ENCODE measurements at regions not wholly inside any gene's neighbourhood (a gene's known extent, or its start where the extent isn't known, plus 50 kb on each side); places are given as distances from the start of the nearest gene placed in this dataset.

GRCh38 chr18:44153981-44154380 is 526.7 kb upstream of the SETBP1 start:
- TF ChIP-seq CTCF (IDR thresholded peaks at IDR 0.05; ENCODE audit: insufficient read depth, low read length, poor library complexity, severe bottlenecking) = no peak
- Histone ChIP-seq H3K4me3 (replicated peaks; ENCODE audit: low read depth, low read length) (no peak overlapping the region), H3K27me3 (replicated peaks; ENCODE audit: control insufficient read depth, insufficient read depth, low read length) (no peaks in the 10 kb centered on the region), H3K36me3 (ENCODE audit: control insufficient read depth, insufficient read depth, low read length) (no peaks in the 10 kb centered on the region)
- DNase-seq (ENCODE audit: extremely low read depth, insufficient read length) = no peak

GRCh38 chr18:44156126-44156525 is 524.6 kb upstream of the SETBP1 start:
- TF ChIP-seq CTCF (IDR thresholded peaks at IDR 0.05; ENCODE audit: insufficient read depth, low read length, poor library complexity, severe bottlenecking) = no peak
- no peaks in the 10 kb centered on the region for H3K36me3 ChIP-seq (ENCODE audit: control insufficient read depth, insufficient read depth, low read length)

GRCh38 chr18:44156776-44157335 is 523.8 kb upstream of the SETBP1 start:
- H3K27me3 ChIP-seq (replicated peaks; ENCODE audit: control insufficient read depth, insufficient read depth, low read length) = no peaks in the 10 kb centered on the region
- TF ChIP-seq CTCF (IDR thresholded peaks at IDR 0.05; ENCODE audit: insufficient read depth, low read length, poor library complexity, severe bottlenecking) = no peak
- H3K36me3 ChIP-seq (ENCODE audit: control insufficient read depth, insufficient read depth, low read length) = no peaks in the 10 kb centered on the region
- DNase-seq (ENCODE audit: extremely low read depth, insufficient read length) = no peak
- H3K4me3 ChIP-seq (replicated peaks; ENCODE audit: low read depth, low read length) = no peak overlapping the region

More at GRCh38 chr18:44156126-44156525, 524.6 kb upstream of the SETBP1 start:
- DNase-seq (ENCODE audit: extremely low read depth, insufficient read length) = no peak
- H3K27me3 ChIP-seq (replicated peaks; ENCODE audit: control insufficient read depth, insufficient read depth, low read length) = no peaks in the 10 kb centered on the region
- H3K4me3 ChIP-seq (replicated peaks; ENCODE audit: low read depth, low read length) = no peak overlapping the region

GRCh38 chr18:44170208-44170880 is 510.3 kb upstream of the SETBP1 start:
- no peak for DNase-seq (ENCODE audit: extremely low read depth, insufficient read length)
- no peak overlapping the region for H3K4me3 ChIP-seq (replicated peaks; ENCODE audit: low read depth, low read length)
- no peak for TF ChIP-seq CTCF (IDR thresholded peaks at IDR 0.05; ENCODE audit: insufficient read depth, low read length, poor library complexity, severe bottlenecking)
- H3K36me3 ChIP-seq (ENCODE audit: control insufficient read depth, insufficient read depth, low read length) = no peaks in the 10 kb centered on the region
- H3K27me3 ChIP-seq (replicated peaks; ENCODE audit: control insufficient read depth, insufficient read depth, low read length) = no peaks in the 10 kb centered on the region

GRCh38 chr18:44171301-44171700 is 509.4 kb upstream of the SETBP1 start:
- Histone ChIP-seq H3K4me3 (replicated peaks; ENCODE audit: low read depth, low read length) (no peak overlapping the region), H3K36me3 (ENCODE audit: control insufficient read depth, insufficient read depth, low read length) (no peaks in the 10 kb centered on the region), H3K27me3 (replicated peaks; ENCODE audit: control insufficient read depth, insufficient read depth, low read length) (no peaks in the 10 kb centered on the region)
- TF ChIP-seq CTCF (IDR thresholded peaks at IDR 0.05; ENCODE audit: insufficient read depth, low read length, poor library complexity, severe bottlenecking) = no peak
- no peak for DNase-seq (ENCODE audit: extremely low read depth, insufficient read length)

All from GM06990 (cell line).